ENCODE measurements at regions not wholly inside any gene's neighbourhood (a gene's known extent, or its start where the extent isn't known, plus 50 kb on each side); places are given as distances from the start of the nearest gene placed in this dataset.
"Not testable (repeated sequence)": the region's sequence is repeated elsewhere in the genome, so short reads cannot be mapped to it uniquely, and the experiment has no call there.

DNA sequence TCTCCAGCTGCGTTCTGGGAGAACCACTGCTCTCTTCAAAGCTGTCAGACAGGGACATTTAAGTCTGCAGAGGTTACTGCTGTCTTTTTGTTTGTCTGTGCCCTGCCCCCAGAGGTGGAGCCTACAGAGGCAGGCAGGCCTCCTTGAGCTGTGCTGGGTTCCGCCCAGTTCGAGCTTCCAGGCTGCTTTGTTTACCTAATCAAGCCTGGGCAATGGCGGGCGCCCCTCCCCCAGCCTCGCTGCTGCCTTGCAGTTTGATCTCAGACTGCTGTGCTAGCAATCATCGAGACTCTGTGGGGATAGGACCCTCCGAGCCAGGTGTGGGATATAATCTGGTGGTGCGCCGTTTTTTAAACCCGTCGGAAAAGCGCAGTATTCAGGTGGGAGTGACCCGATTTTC lies 145.8 kb upstream of the FANCL start:
- DNase-seq (ENCODE audit: low read depth in 2 of 2, low spot score in 1 of 2): not testable (repeated sequence)

GRCh38 chr2:58378152-58378551 lies 137.0 kb upstream of the FANCL start:
- DNase-seq (ENCODE audit: low read depth in 2 of 2, low spot score in 1 of 2): no peak

DNA sequence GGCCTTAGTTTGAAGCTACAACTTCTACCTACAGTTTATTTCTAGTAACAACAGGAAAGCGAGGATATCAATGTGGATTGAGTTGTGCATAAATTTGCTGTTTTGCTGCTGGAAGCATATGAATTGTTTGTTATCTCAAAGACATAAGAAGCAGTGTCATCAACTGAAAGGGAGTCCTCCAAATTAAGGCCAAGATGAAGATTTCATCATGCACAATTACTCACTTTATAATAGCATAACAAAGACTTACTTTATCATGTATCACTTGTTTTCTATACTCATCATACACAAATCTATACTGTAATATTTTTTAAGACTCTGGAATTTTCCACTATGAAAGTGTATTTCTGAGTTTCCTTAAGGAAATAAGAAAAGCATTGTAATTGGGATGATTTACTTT lies 136.1 kb upstream of the FANCL start:
- DNase-seq (ENCODE audit: low read depth in 2 of 2, low spot score in 1 of 2): no peak

DNA sequence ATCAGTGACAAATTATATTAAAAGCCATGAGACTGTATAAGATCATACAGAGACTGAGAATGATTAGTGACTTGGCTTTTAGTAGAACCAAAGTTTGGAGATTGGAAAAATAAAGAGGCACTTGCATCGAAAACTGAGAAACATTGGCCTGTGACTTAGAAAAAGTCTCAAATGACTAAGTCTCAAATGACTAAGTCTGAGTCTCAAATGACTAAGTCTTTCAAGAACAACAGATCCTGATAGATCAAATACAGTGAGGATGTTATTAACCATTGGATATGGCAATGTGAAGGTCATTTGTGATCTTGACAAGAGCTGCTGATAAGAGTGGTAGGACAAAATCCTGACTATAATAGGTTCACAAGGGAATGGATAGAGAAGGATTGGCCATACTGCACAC lies 135.5 kb upstream of the FANCL start:
- DNase-seq (ENCODE audit: low read depth in 2 of 2, low spot score in 1 of 2): no peak

GRCh38 chr2:58369594-58369993 lies 128.5 kb upstream of the FANCL start:
- DNase-seq (ENCODE audit: low read depth in 2 of 2, low spot score in 1 of 2): no peak

DNA sequence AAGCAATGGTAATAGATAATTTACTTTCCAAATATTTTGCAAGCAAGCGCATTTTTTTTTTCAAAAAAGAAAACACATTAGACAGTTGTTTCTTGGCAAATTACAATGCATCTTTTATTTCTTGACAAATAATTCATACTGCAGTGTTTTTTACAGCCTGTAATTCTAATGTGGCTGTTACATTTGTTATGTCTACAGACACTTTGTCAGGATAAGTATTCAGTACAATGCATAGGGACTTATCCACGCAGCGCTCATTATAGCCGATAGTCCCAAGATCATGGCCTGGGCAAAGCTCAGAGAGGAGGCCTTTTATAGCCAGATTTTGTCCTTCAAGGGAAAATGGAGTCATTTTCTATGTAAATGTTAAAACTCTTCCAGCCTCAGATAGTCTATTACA lies 123.0 kb upstream of the FANCL start:
- DNase-seq (ENCODE audit: low read depth in 2 of 2, low spot score in 1 of 2): no peak

DNA sequence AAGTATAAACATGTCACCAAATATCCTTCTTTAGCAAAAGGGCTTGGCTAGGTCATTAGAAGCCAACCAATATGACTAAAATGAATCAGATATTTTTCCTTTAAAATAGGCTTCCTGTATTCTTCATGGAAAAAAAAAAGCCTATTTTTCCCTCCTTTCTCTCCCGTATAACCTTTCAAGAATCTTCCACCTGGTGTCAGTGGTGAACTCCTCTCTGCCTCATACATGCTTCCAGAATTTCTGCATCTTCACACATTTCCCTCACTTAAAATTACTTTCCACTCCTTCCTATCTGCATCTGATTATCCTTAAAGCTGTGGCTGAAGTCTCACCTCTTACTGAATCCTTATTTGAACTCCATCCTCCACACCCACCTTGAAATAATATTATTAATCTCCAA lies 116.9 kb upstream of the FANCL start:
- DNase-seq (ENCODE audit: low read depth in 2 of 2, low spot score in 1 of 2): no peak

GRCh38 chr2:58357521-58357920 lies 116.4 kb upstream of the FANCL start:
- no peak for DNase-seq (ENCODE audit: low read depth in 2 of 2, low spot score in 1 of 2)

- DNase-seq (ENCODE audit: low read depth in 2 of 2, low spot score in 1 of 2): no peak
Observed at GRCh38 chr2:58354230-58354629, 113.1 kb upstream of the FANCL start.

GRCh38 chr2:58350484-58350883 lies 109.4 kb upstream of the FANCL start:
- DNase-seq (ENCODE audit: low read depth in 2 of 2, low spot score in 1 of 2): no peak

- no peak for DNase-seq (ENCODE audit: low read depth in 2 of 2, low spot score in 1 of 2)
Observed at GRCh38 chr2:58347810-58348209, 106.7 kb upstream of the FANCL start.

DNA sequence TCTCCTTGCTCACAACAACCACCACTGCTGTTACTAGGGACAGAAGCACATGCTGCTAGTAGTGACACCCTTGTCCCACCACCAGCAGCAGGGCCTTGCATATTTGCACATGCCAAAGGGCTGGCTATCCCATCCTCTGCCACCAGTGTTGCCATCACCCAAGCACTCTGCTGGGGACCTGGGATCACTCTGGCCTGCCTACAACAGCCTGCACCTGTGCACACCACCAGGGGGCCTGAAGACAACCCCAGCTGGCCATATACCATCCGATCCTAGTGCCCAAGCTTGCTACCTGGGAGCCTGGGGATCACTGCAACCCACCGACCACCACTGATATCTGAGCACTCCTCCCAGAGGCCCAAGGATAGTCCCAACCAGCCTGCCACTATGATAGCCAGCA lies 99.9 kb upstream of the FANCL start:
- DNase-seq (ENCODE audit: low read depth in 2 of 2, low spot score in 1 of 2): no peak

GRCh38 chr2:58339548-58340243 lies 98.6 kb upstream of the FANCL start:
- no peak for DNase-seq (ENCODE audit: low read depth in 2 of 2, low spot score in 1 of 2)

DNA sequence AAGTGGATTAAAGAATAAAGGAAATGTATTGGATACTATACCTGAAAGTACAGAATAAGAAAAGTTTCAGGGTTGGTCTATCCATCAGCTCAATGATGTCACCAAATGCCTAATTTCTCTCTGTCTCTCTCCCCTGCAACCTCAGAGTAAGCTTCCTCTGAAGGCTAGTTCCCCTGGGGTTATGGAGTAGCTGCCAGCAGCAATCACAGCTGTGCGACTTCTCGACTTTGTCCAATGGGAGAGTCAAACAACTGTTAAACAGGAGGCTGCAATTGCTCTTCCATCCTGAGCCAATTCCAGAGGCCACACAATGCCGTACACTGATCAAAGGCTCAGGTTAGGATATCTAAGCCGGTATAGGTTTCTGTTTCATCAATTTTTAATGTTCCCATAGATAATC lies 95.3 kb upstream of the FANCL start:
- no peak for DNase-seq (ENCODE audit: low read depth in 2 of 2, low spot score in 1 of 2)

GRCh38 chr2:58334414-58334813 lies 93.3 kb upstream of the FANCL start:
- DNase-seq (ENCODE audit: low read depth in 2 of 2, low spot score in 1 of 2): no peak

DNA sequence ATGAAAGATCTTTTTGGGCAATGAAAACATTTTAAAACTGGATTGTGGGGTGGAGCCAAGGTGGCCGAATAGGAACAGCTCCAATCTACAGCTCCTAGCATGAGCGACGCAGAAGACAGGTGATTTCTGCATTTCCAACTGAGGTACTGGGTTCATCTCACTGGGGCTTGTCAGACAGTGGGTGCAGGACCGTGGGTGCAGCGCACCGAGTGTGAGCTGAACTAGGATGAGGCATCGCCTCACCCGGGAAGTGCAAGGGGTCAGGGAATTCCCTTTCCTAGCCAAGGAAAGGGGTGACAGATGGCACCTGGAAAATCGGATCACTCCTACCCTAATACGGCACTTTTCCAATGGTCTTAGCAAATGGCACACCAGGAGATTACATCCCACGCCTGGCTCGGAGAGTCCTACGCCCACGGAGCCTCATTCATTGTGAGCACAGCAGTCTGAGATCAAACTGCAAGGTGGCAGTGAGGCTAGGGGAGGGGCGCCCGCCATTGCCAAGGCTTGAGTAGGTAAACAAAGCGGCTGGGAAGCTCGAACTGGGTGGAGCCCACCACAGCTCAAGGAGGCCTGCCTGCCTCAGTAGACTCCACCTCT lies 84.3 kb upstream of the FANCL start:
- DNase-seq (ENCODE audit: low read depth in 2 of 2, low spot score in 1 of 2): not testable (repeated sequence)

- no peak for DNase-seq (ENCODE audit: low read depth in 2 of 2, low spot score in 1 of 2)
Observed at GRCh38 chr2:58319481-58319880, 78.4 kb upstream of the FANCL start.

DNA sequence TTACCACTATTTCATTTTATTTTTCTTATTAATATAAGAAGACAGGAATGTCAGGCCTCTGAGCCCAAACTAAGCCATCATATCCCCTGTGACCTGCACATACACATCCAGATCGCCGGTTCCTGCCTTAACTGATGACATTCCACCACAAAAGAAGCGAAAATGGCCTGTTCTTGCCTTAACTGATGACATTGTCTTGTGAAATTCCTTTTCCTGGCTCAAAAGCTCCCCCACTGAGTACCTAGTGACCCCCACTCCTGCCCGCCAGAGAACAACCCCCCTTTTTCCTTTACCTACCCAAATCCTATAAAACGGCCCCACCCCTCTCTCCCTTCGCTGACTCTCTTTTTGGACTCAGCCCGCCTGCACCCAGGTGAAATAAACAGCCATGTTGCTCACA lies 77.8 kb upstream of the FANCL start:
- DNase-seq (ENCODE audit: low read depth in 2 of 2, low spot score in 1 of 2): not testable (repeated sequence)

DNA sequence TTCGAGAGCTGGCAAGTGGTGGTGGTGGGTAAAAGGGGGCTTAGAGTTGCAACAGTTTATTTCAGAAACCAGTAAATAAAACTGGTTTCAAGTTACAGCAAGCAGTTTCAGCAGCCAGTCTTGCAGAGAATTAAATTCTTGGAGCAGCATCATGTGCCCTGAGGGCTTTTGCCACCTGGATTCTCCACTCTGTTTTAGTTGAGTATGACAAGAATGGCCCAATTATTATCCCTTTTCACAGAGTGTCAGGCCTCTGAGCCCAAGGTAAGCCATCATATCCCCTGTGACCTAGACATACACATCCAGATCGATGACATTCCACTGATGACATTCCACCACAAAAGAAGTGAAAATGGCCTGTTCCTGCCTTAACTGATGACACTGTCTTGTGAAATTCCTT lies 72.8 kb upstream of the FANCL start:
- DNase-seq (ENCODE audit: low read depth in 2 of 2, low spot score in 1 of 2): no peak

DNA sequence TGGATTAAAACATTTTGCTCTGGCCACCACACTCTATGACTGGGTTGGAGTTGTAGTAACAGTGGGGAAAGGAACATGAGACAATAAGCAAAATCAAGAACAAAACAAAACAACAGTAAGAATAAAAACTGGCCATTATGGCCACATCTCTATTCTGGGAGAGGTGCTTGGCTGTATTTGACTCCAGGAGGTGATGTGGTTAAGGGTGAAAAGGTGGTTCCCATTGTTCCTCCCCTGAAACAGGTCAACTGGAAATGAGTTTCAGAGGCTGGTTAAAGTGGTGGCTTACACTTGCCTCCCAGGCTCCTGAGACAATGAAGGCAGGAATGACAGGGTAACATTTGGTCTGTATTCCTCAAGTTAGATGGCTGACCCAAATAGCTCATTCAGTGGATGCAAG lies 67.3 kb upstream of the FANCL start:
- no peak for DNase-seq (ENCODE audit: low read depth in 2 of 2, low spot score in 1 of 2)

DNA sequence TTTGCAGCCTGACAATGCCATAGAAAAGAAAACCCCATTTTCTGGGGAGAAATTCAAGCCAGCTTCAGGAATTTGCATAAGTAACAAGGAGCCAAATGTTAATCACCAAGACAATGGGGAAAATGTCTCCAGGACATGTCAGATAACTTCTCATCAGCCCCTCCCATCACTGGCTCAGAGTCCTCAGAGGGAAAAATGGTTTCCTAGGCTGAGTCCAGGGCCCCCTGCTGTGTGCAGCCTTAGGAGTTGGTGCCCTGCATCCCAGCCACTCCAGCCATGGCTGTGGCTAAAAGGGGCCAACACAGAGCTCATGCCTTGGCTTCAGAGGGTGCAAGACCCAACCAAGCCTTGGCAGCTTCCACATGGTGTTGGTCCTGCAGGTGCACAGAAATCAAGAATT lies 63.7 kb upstream of the FANCL start:
- DNase-seq (ENCODE audit: low read depth in 2 of 2, low spot score in 1 of 2): no peak

DNA sequence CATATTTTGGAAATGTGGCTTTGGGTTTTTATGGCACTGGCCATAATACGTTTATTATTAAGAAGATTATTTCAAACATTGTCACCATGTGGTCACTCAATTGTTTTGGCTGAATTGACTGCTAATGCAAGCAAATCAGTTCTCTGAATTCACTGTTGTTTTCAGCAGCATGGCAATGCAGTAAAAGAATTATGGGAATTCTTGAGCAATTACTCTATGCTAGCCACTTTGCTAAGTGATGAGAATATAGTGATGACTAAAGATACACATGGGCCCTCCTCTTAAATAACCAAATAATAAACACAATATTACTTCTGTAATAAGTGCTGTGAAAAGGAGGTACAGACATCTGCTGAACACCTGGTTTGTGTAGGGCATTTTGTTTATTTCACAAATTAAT lies 58.0 kb upstream of the FANCL start:
- no peak for DNase-seq (ENCODE audit: low read depth in 2 of 2, low spot score in 1 of 2)

- no peak for DNase-seq (ENCODE audit: low read depth in 2 of 2, low spot score in 1 of 2)
Observed at GRCh38 chr2:58293056-58293455, 51.9 kb upstream of the FANCL start.
